ENCODE measurements at regions not wholly inside any gene's neighbourhood (a gene's known extent, or its start where the extent isn't known, plus 50 kb on each side); places are given as distances from the start of the nearest gene placed in this dataset.

- CTCF ChIA-PET = no interaction called here
- TF ChIP-seq, protein P1, sequence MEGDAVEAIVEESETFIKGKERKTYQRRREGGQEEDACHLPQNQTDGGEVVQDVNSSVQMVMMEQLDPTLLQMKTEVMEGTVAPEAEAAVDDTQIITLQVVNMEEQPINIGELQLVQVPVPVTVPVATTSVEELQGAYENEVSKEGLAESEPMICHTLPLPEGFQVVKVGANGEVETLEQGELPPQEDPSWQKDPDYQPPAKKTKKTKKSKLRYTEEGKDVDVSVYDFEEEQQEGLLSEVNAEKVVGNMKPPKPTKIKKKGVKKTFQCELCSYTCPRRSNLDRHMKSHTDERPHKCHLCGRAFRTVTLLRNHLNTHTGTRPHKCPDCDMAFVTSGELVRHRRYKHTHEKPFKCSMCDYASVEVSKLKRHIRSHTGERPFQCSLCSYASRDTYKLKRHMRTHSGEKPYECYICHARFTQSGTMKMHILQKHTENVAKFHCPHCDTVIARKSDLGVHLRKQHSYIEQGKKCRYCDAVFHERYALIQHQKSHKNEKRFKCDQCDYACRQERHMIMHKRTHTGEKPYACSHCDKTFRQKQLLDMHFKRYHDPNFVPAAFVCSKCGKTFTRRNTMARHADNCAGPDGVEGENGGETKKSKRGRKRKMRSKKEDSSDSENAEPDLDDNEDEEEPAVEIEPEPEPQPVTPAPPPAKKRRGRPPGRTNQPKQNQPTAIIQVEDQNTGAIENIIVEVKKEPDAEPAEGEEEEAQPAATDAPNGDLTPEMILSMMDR (IDR thresholded peaks at IDR 0.05; ENCODE audit: control extremely low read depth, extremely low read depth, low read depth, missing control alignments) = no peak
- POLR2A ChIA-PET = interaction anchor here (0.5 kb wide), 1 partner anchor 1030 kb away, joined by 3 read pairs; no protein-coding TSS in a partner anchor
- no peak for DNase-seq (ENCODE audit: extremely low spot score)
These were observed 421.5 kb downstream of the ZNF521 start for GRCh38 chr18:24930478-24930877.

GRCh38 chr18:24930971-24931370 lies 421.0 kb downstream of the ZNF521 start:
- ChIA-PET POLR2A (no interaction called here), CTCF (no interaction called here)
- no peak for DNase-seq (ENCODE audit: extremely low spot score)
- TF ChIP-seq, protein P1 (IDR thresholded peaks at IDR 0.05; ENCODE audit: control extremely low read depth, extremely low read depth, low read depth, missing control alignments) = no peak

GRCh38 chr18:24933345-24933744 lies 418.6 kb downstream of the ZNF521 start:
- DNase-seq (ENCODE audit: extremely low spot score) = no peak
- TF ChIP-seq, protein P1 (IDR thresholded peaks at IDR 0.05; ENCODE audit: control extremely low read depth, extremely low read depth, low read depth, missing control alignments) = no peak
- ChIA-PET CTCF (no interaction called here), POLR2A (no interaction called here)

- ChIA-PET POLR2A (no interaction called here), CTCF (no interaction called here)
- TF ChIP-seq, protein P1 (IDR thresholded peaks at IDR 0.05; ENCODE audit: control extremely low read depth, extremely low read depth, low read depth, missing control alignments) = no peak
These were observed 417.6 kb downstream of the ZNF521 start for GRCh38 chr18:24934258-24934932.

GRCh38 chr18:24935008-24935407 lies 417.0 kb downstream of the ZNF521 start:
- ChIA-PET POLR2A (no interaction called here), CTCF (no interaction called here)
- TF ChIP-seq, protein P1 (IDR thresholded peaks at IDR 0.05; ENCODE audit: control extremely low read depth, extremely low read depth, low read depth, missing control alignments) = no peak

More at GRCh38 chr18:24934258-24934932, 417.6 kb downstream of the ZNF521 start:
- DNase-seq (ENCODE audit: extremely low spot score) = no peak

GRCh38 chr18:24935896-24936295 lies 416.1 kb downstream of the ZNF521 start:
- CTCF ChIA-PET = interaction anchor here (1.0 kb wide), 1 partner anchor 10 kb away, joined by 3 read pairs; no protein-coding TSS in a partner anchor

More at GRCh38 chr18:24935008-24935407, 417.0 kb downstream of the ZNF521 start:
- no peak for DNase-seq (ENCODE audit: extremely low spot score)

More at GRCh38 chr18:24935896-24936295, 416.1 kb downstream of the ZNF521 start:
- POLR2A ChIA-PET = no interaction called here
- no peak for DNase-seq (ENCODE audit: extremely low spot score)
- TF ChIP-seq, protein P1 (IDR thresholded peaks at IDR 0.05; ENCODE audit: control extremely low read depth, extremely low read depth, low read depth, missing control alignments) = no peak
